ENCODE measurements at regions not wholly inside any gene's neighbourhood (a gene's known extent, or its start where the extent isn't known, plus 50 kb on each side); places are given as distances from the start of the nearest gene placed in this dataset.

GRCh38 chr7:114755856-114756255, 166.0 kb upstream of the MDFIC start:
- no peaks in the 10 kb centered on the region for H3K27me3 ChIP-seq (ENCODE audit: insufficient read depth, low read length)
- H3K36me3 ChIP-seq (ENCODE audit: insufficient read depth, low read depth, low read length): no peaks in the 10 kb centered on the region
- no peak overlapping the region for H3K9ac ChIP-seq (ENCODE audit: low read depth, low read length)
- no peaks in the 10 kb centered on the region for H3K4me1 ChIP-seq (ENCODE audit: insufficient read depth, low read length)
- no peak overlapping the region for H3K4me3 ChIP-seq (ENCODE audit: low read length)
- no peak overlapping the region for H3K27ac ChIP-seq (ENCODE audit: low read length)
- no peaks in the 10 kb centered on the region for H3K9me3 ChIP-seq (ENCODE audit: insufficient read depth, low read depth, low read length)

DNA sequence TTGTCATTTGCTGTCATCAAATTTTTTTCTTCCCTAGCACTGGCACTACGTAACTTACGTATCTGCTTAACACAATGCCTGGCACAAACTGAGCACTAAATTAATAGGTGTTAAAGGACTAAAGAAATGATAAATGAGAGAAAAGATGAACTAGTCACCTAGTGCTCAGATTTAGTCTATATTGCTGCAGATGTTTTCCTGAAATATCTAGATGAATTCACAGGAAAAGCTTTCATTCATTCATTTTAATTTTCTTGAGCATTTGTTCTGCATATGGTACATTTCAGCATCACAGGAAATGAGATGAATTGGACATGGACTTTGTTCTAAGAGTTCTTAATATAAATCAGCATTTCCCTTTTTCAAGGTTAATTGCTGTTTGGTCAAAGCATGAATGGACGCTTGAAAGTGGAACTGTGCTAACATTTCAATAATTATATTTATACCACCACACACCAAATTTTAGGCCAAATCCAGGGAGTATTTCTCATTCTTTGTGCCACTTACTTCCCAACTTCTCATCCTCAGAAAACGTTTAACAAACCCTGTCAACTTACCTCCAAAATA, 163.2 kb upstream of the MDFIC start:
- Histone ChIP-seq H3K9me3 (ENCODE audit: insufficient read depth, low read depth, low read length) (no peaks in the 10 kb centered on the region), H3K4me1 (ENCODE audit: insufficient read depth, low read length) (no peaks in the 10 kb centered on the region), H3K4me3 (ENCODE audit: low read length) (no peak overlapping the region), H3K36me3 (ENCODE audit: insufficient read depth, low read depth, low read length) (no peaks in the 10 kb centered on the region), H3K27me3 (ENCODE audit: insufficient read depth, low read length) (no peaks in the 10 kb centered on the region), H3K9ac (ENCODE audit: low read depth, low read length) (no peak overlapping the region), H3K27ac (ENCODE audit: low read length) (no peak overlapping the region)

GRCh38 chr7:114759347-114760062, 162.4 kb upstream of the MDFIC start:
- no peaks in the 10 kb centered on the region for H3K27me3 ChIP-seq (ENCODE audit: insufficient read depth, low read length)
- no peaks in the 10 kb centered on the region for H3K4me1 ChIP-seq (ENCODE audit: insufficient read depth, low read length)
- H3K4me3 ChIP-seq (ENCODE audit: low read length): no peak overlapping the region
- H3K27ac ChIP-seq (ENCODE audit: low read length): no peak overlapping the region
- no peak overlapping the region for H3K9ac ChIP-seq (ENCODE audit: low read depth, low read length)
- no peaks in the 10 kb centered on the region for H3K9me3 ChIP-seq (ENCODE audit: insufficient read depth, low read depth, low read length)
- no peaks in the 10 kb centered on the region for H3K36me3 ChIP-seq (ENCODE audit: insufficient read depth, low read depth, low read length)

DNA sequence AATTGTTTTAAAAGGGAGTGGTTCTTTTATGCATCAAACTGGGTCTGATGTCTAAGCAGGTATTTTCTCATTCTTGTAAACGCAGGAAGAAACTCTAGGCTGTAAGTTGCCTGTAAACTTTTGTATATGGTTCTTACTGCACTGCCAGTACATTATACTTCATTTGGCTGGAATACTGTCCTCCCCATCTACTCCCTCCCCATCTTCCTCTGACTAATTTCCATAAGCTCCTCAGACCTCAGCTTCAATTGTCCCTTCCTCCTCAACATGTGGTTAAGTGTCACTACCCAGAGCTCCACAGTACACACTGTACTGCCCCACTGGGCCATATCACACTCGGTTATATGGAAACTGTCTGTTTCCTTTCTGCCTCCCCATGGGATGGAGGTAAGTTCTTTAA, 161.4 kb upstream of the MDFIC start:
- H3K4me1 ChIP-seq (ENCODE audit: insufficient read depth, low read length): no peaks in the 10 kb centered on the region
- H3K9me3 ChIP-seq (ENCODE audit: insufficient read depth, low read depth, low read length): no peaks in the 10 kb centered on the region
- H3K27ac ChIP-seq (ENCODE audit: low read length): no peak overlapping the region
- H3K27me3 ChIP-seq (ENCODE audit: insufficient read depth, low read length): no peaks in the 10 kb centered on the region
- no peak overlapping the region for H3K9ac ChIP-seq (ENCODE audit: low read depth, low read length)
- no peaks in the 10 kb centered on the region for H3K36me3 ChIP-seq (ENCODE audit: insufficient read depth, low read depth, low read length)
- no peak overlapping the region for H3K4me3 ChIP-seq (ENCODE audit: low read length)

GRCh38 chr7:114761973-114762372, 159.9 kb upstream of the MDFIC start:
- Histone ChIP-seq H3K9ac (ENCODE audit: low read depth, low read length) (no peak overlapping the region), H3K27me3 (ENCODE audit: insufficient read depth, low read length) (no peaks in the 10 kb centered on the region), H3K36me3 (ENCODE audit: insufficient read depth, low read depth, low read length) (no peaks in the 10 kb centered on the region), H3K9me3 (ENCODE audit: insufficient read depth, low read depth, low read length) (no peaks in the 10 kb centered on the region), H3K4me1 (ENCODE audit: insufficient read depth, low read length) (no peaks in the 10 kb centered on the region), H3K4me3 (ENCODE audit: low read length) (no peak overlapping the region), H3K27ac (ENCODE audit: low read length) (no peak overlapping the region)

GRCh38 chr7:114765331-114766040, 156.4 kb upstream of the MDFIC start:
- H3K36me3 ChIP-seq (ENCODE audit: insufficient read depth, low read depth, low read length): no peaks in the 10 kb centered on the region
- no peaks in the 10 kb centered on the region for H3K4me1 ChIP-seq (ENCODE audit: insufficient read depth, low read length)
- no peak overlapping the region for H3K4me3 ChIP-seq (ENCODE audit: low read length)
- H3K9ac ChIP-seq (ENCODE audit: low read depth, low read length): no peak overlapping the region
- no peak overlapping the region for H3K27ac ChIP-seq (ENCODE audit: low read length)
- no peaks in the 10 kb centered on the region for H3K27me3 ChIP-seq (ENCODE audit: insufficient read depth, low read length)
- no peaks in the 10 kb centered on the region for H3K9me3 ChIP-seq (ENCODE audit: insufficient read depth, low read depth, low read length)

DNA sequence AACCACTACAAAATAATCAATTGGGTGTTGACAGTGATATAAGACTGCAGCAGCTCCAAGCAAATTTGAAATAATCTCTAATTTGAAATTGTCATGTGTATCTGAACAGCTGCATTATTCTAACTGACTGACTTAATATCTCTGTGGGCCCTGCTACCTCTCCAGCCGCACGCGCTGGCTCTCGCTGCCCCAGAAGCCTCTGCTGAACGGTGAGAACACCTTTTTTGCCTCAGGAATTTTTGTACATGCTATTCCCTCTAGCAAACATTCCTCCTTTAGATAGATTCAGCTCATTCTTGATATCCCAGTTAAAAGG, 155.9 kb upstream of the MDFIC start:
- no peaks in the 10 kb centered on the region for H3K27me3 ChIP-seq (ENCODE audit: insufficient read depth, low read length)
- no peaks in the 10 kb centered on the region for H3K4me1 ChIP-seq (ENCODE audit: insufficient read depth, low read length)
- H3K9ac ChIP-seq (ENCODE audit: low read depth, low read length): no peak overlapping the region
- H3K27ac ChIP-seq (ENCODE audit: low read length): no peak overlapping the region
- H3K36me3 ChIP-seq (ENCODE audit: insufficient read depth, low read depth, low read length): no peaks in the 10 kb centered on the region
- H3K4me3 ChIP-seq (ENCODE audit: low read length): no peak overlapping the region
- no peaks in the 10 kb centered on the region for H3K9me3 ChIP-seq (ENCODE audit: insufficient read depth, low read depth, low read length)

- H3K27ac ChIP-seq (ENCODE audit: low read length): no peak overlapping the region
- H3K4me3 ChIP-seq (ENCODE audit: low read length): no peak overlapping the region
- peaks cover 8% of the 10 kb centered on the region; the same call in 1 of the 2 replicates for H3K4me1 ChIP-seq (ENCODE audit: insufficient read depth, low read length)
- H3K36me3 ChIP-seq (ENCODE audit: insufficient read depth, low read depth, low read length): no peaks in the 10 kb centered on the region
- no peaks in the 10 kb centered on the region for H3K27me3 ChIP-seq (ENCODE audit: insufficient read depth, low read length)
- no peaks in the 10 kb centered on the region for H3K9me3 ChIP-seq (ENCODE audit: insufficient read depth, low read depth, low read length)
- H3K9ac ChIP-seq (ENCODE audit: low read depth, low read length): no peak overlapping the region
Measured at GRCh38 chr7:114777288-114777687, 144.6 kb upstream of the MDFIC start.

- Histone ChIP-seq H3K27me3 (ENCODE audit: insufficient read depth, low read length) (no peaks in the 10 kb centered on the region), H3K36me3 (ENCODE audit: insufficient read depth, low read depth, low read length) (no peaks in the 10 kb centered on the region), H3K4me3 (ENCODE audit: low read length) (no peak overlapping the region), H3K9ac (ENCODE audit: low read depth, low read length) (no peak overlapping the region), H3K27ac (ENCODE audit: low read length) (no peak overlapping the region), H3K4me1 (ENCODE audit: insufficient read depth, low read length) (peaks cover 8% of the 10 kb centered on the region; the same call in 1 of the 2 replicates), H3K9me3 (ENCODE audit: insufficient read depth, low read depth, low read length) (no peaks in the 10 kb centered on the region)
Measured at GRCh38 chr7:114783508-114783907, 138.4 kb upstream of the MDFIC start.

DNA sequence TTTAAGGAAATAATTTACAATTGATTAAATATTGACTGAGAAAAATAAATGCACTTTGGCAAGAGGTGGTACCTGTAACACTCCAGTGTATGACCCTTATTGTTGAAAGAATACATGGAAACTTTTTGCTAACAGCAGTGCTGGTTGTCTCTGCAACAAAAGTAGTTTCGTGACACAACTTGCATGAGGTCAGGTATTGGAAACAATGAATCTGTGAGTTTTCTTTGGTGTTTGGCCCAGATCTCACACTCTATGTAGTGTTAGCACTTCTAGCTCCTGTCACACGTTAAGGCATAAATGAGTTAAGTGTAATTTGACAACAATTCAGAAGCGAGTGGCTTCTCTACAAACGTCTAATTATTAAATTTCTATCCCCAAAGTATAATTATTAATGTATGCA, 137.7 kb upstream of the MDFIC start:
- Histone ChIP-seq H3K27ac (ENCODE audit: low read length) (no peak overlapping the region), H3K27me3 (ENCODE audit: insufficient read depth, low read length) (no peaks in the 10 kb centered on the region), H3K4me3 (ENCODE audit: low read length) (no peak overlapping the region), H3K9ac (ENCODE audit: low read depth, low read length) (no peak overlapping the region), H3K36me3 (ENCODE audit: insufficient read depth, low read depth, low read length) (no peaks in the 10 kb centered on the region), H3K9me3 (ENCODE audit: insufficient read depth, low read depth, low read length) (no peaks in the 10 kb centered on the region), H3K4me1 (ENCODE audit: insufficient read depth, low read length) (peaks cover 1% of the 10 kb centered on the region; the same call in 1 of the 2 replicates)

DNA sequence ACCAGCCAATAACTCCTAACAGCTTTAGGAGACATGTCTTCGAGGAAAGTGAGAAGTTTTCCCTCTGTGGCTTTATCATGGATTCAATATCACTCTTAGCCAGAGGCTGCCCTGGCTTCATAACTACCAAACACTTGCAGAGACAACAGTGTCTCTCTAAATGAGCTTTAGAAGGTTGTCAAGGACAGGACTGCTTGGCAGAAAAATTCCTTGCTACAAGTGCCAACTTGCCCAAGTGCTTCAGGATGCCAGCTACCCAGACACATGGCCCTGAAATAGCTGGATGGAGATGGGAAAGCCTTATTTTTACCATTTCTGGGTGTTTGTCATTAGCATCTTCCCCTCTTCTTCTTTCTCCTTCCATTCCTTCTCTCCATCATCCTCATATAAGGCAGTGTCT, 137.1 kb upstream of the MDFIC start:
- H3K36me3 ChIP-seq (ENCODE audit: insufficient read depth, low read depth, low read length): no peaks in the 10 kb centered on the region

DNA sequence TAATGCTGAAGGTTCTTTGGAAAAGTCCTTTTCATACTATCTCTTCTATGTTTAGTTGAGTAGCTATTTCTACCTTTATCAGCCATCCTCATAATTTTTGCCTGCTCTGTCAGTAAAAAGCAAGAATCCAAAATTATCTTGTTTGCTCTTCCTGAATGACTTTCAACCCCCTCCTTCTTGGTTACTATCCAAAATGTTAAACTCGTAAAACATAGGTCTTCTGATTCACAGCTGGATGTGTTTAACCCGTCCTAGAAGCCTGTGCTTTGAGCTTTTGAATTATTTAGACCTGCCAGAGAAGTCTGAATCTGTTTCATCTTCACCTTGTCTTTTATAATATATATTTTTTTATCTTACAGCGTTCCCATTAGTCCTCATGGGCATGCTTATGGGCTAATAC, 136.4 kb upstream of the MDFIC start:
- H3K36me3 ChIP-seq (ENCODE audit: insufficient read depth, low read depth, low read length): no peaks in the 10 kb centered on the region
- H3K9me3 ChIP-seq (ENCODE audit: insufficient read depth, low read depth, low read length): no peaks in the 10 kb centered on the region
- no peak overlapping the region for H3K4me3 ChIP-seq (ENCODE audit: low read length)
- no peaks in the 10 kb centered on the region for H3K4me1 ChIP-seq (ENCODE audit: insufficient read depth, low read length)
- no peak overlapping the region for H3K9ac ChIP-seq (ENCODE audit: low read depth, low read length)
- no peak overlapping the region for H3K27ac ChIP-seq (ENCODE audit: low read length)
- H3K27me3 ChIP-seq (ENCODE audit: insufficient read depth, low read length): no peaks in the 10 kb centered on the region

More for the DNA sequence above, 137.1 kb upstream of the MDFIC start:
- Histone ChIP-seq H3K27ac (ENCODE audit: low read length) (no peak overlapping the region), H3K9me3 (ENCODE audit: insufficient read depth, low read depth, low read length) (no peaks in the 10 kb centered on the region), H3K4me3 (ENCODE audit: low read length) (no peak overlapping the region), H3K27me3 (ENCODE audit: insufficient read depth, low read length) (no peaks in the 10 kb centered on the region), H3K4me1 (ENCODE audit: insufficient read depth, low read length) (no peaks in the 10 kb centered on the region), H3K9ac (ENCODE audit: low read depth, low read length) (no peak overlapping the region)

All from iPS-20b (cell line).